Suprapubic skin (tissue), 4 donors: ENCODE measurements at regions not wholly inside any gene's neighbourhood (a gene's known extent, or its start where the extent isn't known, plus 50 kb on each side); places are given as distances from the start of the nearest gene placed in this dataset.

Experiments used
- EP300 ChIP-seq: sonication (generic); formaldehyde crosslinking; IDR thresholded peaks from one replicate; pipeline ENCODE4 v1.6.1; 2017; ENCODE audit warnings: antibody characterized with exemption
- POLR2A ChIP-seq, 2 donors: fragments of 450-650 bp; IDR thresholded peaks; one replicate each; pipeline ENCODE4 v1.6.1; 2017; ENCODE audit warnings: antibody characterized with exemption in 2 of 2, mild to moderate bottlenecking in 2 of 2, moderate library complexity in 2 of 2
- POLR2AphosphoS5 ChIP-seq, 3 donors: sonication (generic); formaldehyde crosslinking; IDR thresholded peaks; one replicate each; pipeline ENCODE4 v1.6.1; 2017; ENCODE audit warnings: antibody characterized with exemption in 3 of 3
- TF ChIP-seq, protein P1 (sequence below), 2 donors: fragments of 200-600 bp in 1 of 2; fragments of 450-650 bp in 1 of 2; sonication (generic) in 1 of 2; IDR thresholded peaks; one replicate each; pipeline ENCODE4 v1.5.1; 2016 to 2019; ENCODE audit warnings: antibody characterized with exemption in 2 of 2, mild to moderate bottlenecking in 1 of 2, moderate library complexity in 1 of 2

DNA sequence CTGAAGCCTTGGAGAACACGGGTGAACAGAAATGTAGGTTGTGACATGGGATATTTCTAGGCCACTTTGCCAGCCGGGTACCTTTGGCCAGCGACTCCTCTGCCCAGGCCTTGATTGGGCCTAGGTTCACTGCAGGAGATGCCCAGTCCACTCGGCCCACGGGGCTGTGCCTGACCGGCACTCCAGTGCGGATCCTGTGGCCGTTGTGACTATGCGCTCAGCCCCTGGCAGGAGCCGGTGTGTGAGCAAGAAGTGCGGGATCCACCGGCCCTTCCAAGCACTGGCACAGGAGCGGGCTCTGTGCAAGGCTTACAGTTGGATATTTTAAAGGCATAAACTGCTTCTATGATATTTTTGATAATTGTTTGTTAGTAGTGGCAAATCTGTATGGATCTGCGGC lies 1042.5 kb upstream of the PCDH9 start:
- TF ChIP-seq, protein P1, sequence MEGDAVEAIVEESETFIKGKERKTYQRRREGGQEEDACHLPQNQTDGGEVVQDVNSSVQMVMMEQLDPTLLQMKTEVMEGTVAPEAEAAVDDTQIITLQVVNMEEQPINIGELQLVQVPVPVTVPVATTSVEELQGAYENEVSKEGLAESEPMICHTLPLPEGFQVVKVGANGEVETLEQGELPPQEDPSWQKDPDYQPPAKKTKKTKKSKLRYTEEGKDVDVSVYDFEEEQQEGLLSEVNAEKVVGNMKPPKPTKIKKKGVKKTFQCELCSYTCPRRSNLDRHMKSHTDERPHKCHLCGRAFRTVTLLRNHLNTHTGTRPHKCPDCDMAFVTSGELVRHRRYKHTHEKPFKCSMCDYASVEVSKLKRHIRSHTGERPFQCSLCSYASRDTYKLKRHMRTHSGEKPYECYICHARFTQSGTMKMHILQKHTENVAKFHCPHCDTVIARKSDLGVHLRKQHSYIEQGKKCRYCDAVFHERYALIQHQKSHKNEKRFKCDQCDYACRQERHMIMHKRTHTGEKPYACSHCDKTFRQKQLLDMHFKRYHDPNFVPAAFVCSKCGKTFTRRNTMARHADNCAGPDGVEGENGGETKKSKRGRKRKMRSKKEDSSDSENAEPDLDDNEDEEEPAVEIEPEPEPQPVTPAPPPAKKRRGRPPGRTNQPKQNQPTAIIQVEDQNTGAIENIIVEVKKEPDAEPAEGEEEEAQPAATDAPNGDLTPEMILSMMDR (IDR thresholded peaks at IDR 0.05), result no peak
- TF ChIP-seq POLR2AphosphoS5 (IDR thresholded peaks at IDR 0.05) (no peak), POLR2A (IDR thresholded peaks at IDR 0.05) (no peak), EP300 (no peak)
